ENCODE measurements at regions not wholly inside any gene's neighbourhood (a gene's known extent, or its start where the extent isn't known, plus 50 kb on each side); places are given as distances from the start of the nearest gene placed in this dataset.
"Not testable (repeated sequence)": the region's sequence is repeated elsewhere in the genome, so short reads cannot be mapped to it uniquely, and the experiment has no call there.

GRCh38 chr4:20122198-20122988 is 129.3 kb upstream of the SLIT2 start:
- DNase-seq: no peak

GRCh38 chr4:20119141-20119540 is 132.6 kb upstream of the SLIT2 start:
- no peak for DNase-seq

- DNase-seq: no peak
These were observed 142.3 kb upstream of the SLIT2 start for GRCh38 chr4:20109391-20109790.

GRCh38 chr4:20106921-20107320 is 144.8 kb upstream of the SLIT2 start:
- no peak for DNase-seq

- no peak for DNase-seq
These were observed 149.9 kb upstream of the SLIT2 start for GRCh38 chr4:20101831-20102230.

GRCh38 chr4:20096911-20097310 is 154.8 kb upstream of the SLIT2 start:
- DNase-seq: no peak

GRCh38 chr4:20095805-20096541 is 155.7 kb upstream of the SLIT2 start:
- DNase-seq: no peak

GRCh38 chr4:20091781-20092180 is 159.9 kb upstream of the SLIT2 start:
- no peak for DNase-seq

GRCh38 chr4:20087522-20087911 is 164.2 kb upstream of the SLIT2 start:
- DNase-seq: no peak

GRCh38 chr4:20086799-20087521 is 164.7 kb upstream of the SLIT2 start:
- DNase-seq: no peak

- DNase-seq: no peak
These were observed 165.5 kb upstream of the SLIT2 start for GRCh38 chr4:20086067-20086798.

GRCh38 chr4:20085653-20086052 is 166.1 kb upstream of the SLIT2 start:
- no peak for DNase-seq

GRCh38 chr4:20085156-20085555 is 166.5 kb upstream of the SLIT2 start:
- DNase-seq: peak in 1 of 3 experiments; percentile 27

GRCh38 chr4:20084488-20084887 is 167.2 kb upstream of the SLIT2 start:
- peak in 1 of 3 experiments; percentile 21 for DNase-seq

GRCh38 chr4:20078644-20079043 is 173.1 kb upstream of the SLIT2 start:
- DNase-seq: no peak

- peak in 1 of 3 experiments; percentile 79 for DNase-seq
These were observed 176.3 kb upstream of the SLIT2 start for GRCh38 chr4:20075248-20075871.

- peak in 1 of 3 experiments; percentile 24 for DNase-seq
These were observed 177.3 kb upstream of the SLIT2 start for GRCh38 chr4:20074450-20074849.

GRCh38 chr4:20065952-20066351 is 185.8 kb upstream of the SLIT2 start:
- no peak for DNase-seq

- DNase-seq: not testable (repeated sequence)
These were observed 188.8 kb upstream of the SLIT2 start for GRCh38 chr4:20062857-20063256.

GRCh38 chr4:20062054-20062453 is 189.7 kb upstream of the SLIT2 start:
- DNase-seq: no peak

- DNase-seq: no peak
These were observed 200.9 kb upstream of the SLIT2 start for GRCh38 chr4:20050768-20051167.

GRCh38 chr4:20049889-20050288 is 201.8 kb upstream of the SLIT2 start:
- no peak for DNase-seq
